Astrocyte (in vitro differentiated cells and primary cell): ENCODE measurements at regions not wholly inside any gene's neighbourhood (a gene's known extent, or its start where the extent isn't known, plus 50 kb on each side); places are given as distances from the start of the nearest gene placed in this dataset.

Experiments used
- DNase-seq: peaks from one replicate; pipeline ENCODE4 v3.0.0-alpha.2; 2010; ENCODE audit warnings: low read depth
- FAIRE-seq: peaks from 2 replicates; lab custom pipeline; 2011; peaks lifted over from hg19 to GRCh38; lab: Jason Lieb, UNC
- H2AFZ ChIP-seq: 2 replicates; pipeline ENCODE4 v1.6.0; 2012; ENCODE audit warnings: low read depth, low read length, inconsistent platforms
- H3K27ac ChIP-seq: 2 replicates; pipeline ENCODE4 v1.5.1; 2011; ENCODE audit warnings: low read depth, low read length, inconsistent platforms
- H3K27me3 ChIP-seq: 2 replicates; pipeline ENCODE4 v1.6.0; 2011; ENCODE audit warnings: low read length, inconsistent platforms; ENCODE audit not compliant: insufficient read depth
- H3K36me3 ChIP-seq: 2 replicates; pipeline ENCODE4 v1.5.1; 2011; ENCODE audit warnings: low read length, inconsistent platforms; ENCODE audit not compliant: insufficient read depth
- H3K4me1 ChIP-seq: 2 replicates; pipeline ENCODE4 v1.5.1; 2011; ENCODE audit warnings: low read length, inconsistent platforms; ENCODE audit not compliant: insufficient read depth
- H3K4me2 ChIP-seq: 2 replicates; pipeline ENCODE4 v1.6.0; 2012; ENCODE audit warnings: low read length, inconsistent platforms
- H3K4me3 ChIP-seq: 2 replicates; pipeline ENCODE4 v1.5.1; 2011; ENCODE audit warnings: low read depth, mild to moderate bottlenecking, low read length, inconsistent platforms; ENCODE audit not compliant: insufficient read depth
- H3K79me2 ChIP-seq: 2 replicates; pipeline ENCODE4 v1.6.0; 2012; ENCODE audit warnings: mild to moderate bottlenecking, low read length, inconsistent platforms; ENCODE audit not compliant: insufficient read depth
- H3K9ac ChIP-seq: 2 replicates; pipeline ENCODE4 v1.6.0; 2012; ENCODE audit warnings: mild to moderate bottlenecking, low read length, inconsistent platforms
- H3K9me3 ChIP-seq: 2 replicates; pipeline ENCODE4 v1.5.1; 2012; ENCODE audit warnings: low read depth, mild to moderate bottlenecking, low read length, inconsistent platforms; ENCODE audit not compliant: insufficient read depth
- H4K20me1 ChIP-seq: 2 replicates; pipeline ENCODE4 v1.6.0; 2012; ENCODE audit warnings: low read length, inconsistent platforms; ENCODE audit not compliant: insufficient read depth
- H3K27ac Mint-ChIP-seq: one replicate; pipeline ENCODE4 v1.8.0; 2021; ENCODE audit warnings: mild to moderate bottlenecking, mixed read lengths; ENCODE audit not compliant: unreplicated experiment
- H3K27me3 Mint-ChIP-seq: one replicate; pipeline ENCODE4 v1.8.0; 2021; ENCODE audit warnings: low read depth, mixed read lengths; ENCODE audit not compliant: unreplicated experiment
- H3K36me3 Mint-ChIP-seq: one replicate; pipeline ENCODE4 v1.8.0; 2021; ENCODE audit warnings: low read depth, mixed read lengths; ENCODE audit not compliant: unreplicated experiment
- H3K4me1 Mint-ChIP-seq: one replicate; pipeline ENCODE4 v1.8.0; 2021; ENCODE audit warnings: low read depth, mixed read lengths; ENCODE audit not compliant: unreplicated experiment
- H3K4me3 Mint-ChIP-seq: one replicate; pipeline ENCODE4 v1.8.0; 2021; ENCODE audit warnings: mild to moderate bottlenecking, moderate library complexity, mixed read lengths; ENCODE audit not compliant: unreplicated experiment
- H3K9me3 Mint-ChIP-seq: one replicate; pipeline ENCODE4 v1.8.0; 2021; ENCODE audit warnings: mild to moderate bottlenecking, mixed read lengths; ENCODE audit not compliant: unreplicated experiment
- CTCF ChIP-seq: IDR thresholded peaks from 2 replicates; pipeline ENCODE4 v1.5.1; 2011; ENCODE audit warnings: low read depth, mild to moderate bottlenecking, inconsistent platforms, low read length, moderate library complexity; ENCODE audit not compliant: insufficient read depth
- EZH2 ChIP-seq: IDR thresholded peaks from 2 replicates; pipeline ENCODE4 v1.6.1; 2012; ENCODE audit warnings: mild to moderate bottlenecking, low read length, inconsistent platforms; ENCODE audit not compliant: insufficient read depth

- H3K4me1 Mint-ChIP-seq = no peaks in the 10 kb centered on the region
- Histone ChIP-seq H2AFZ (no peak overlapping the region), H3K27me3 (no peaks in the 10 kb centered on the region), H4K20me1 (no peaks in the 10 kb centered on the region), H3K36me3 (no peaks in the 10 kb centered on the region), H3K79me2 (no peaks in the 10 kb centered on the region), H3K4me2 (no peak overlapping the region), H3K4me3 (no peak overlapping the region), H3K9ac (no peak overlapping the region), H3K9me3 (peaks cover 16% of the 10 kb centered on the region), H3K4me1 (no peaks in the 10 kb centered on the region), H3K27ac (no peak overlapping the region)
- no peak overlapping the region for H3K27ac Mint-ChIP-seq
- no peak for DNase-seq
- FAIRE-seq = no peak
- TF ChIP-seq EZH2 = no peak
- TF ChIP-seq CTCF = no peak
- H3K27me3 Mint-ChIP-seq = no peaks in the 10 kb centered on the region
- peaks cover 22% of the 10 kb centered on the region for H3K9me3 Mint-ChIP-seq
- no peak overlapping the region for H3K4me3 Mint-ChIP-seq
- H3K36me3 Mint-ChIP-seq = no peaks in the 10 kb centered on the region
Observed at GRCh38 chr18:78099979-78100588, 850.4 kb downstream of the GALR1 start.

- H3K9me3 Mint-ChIP-seq = peaks cover 16% of the 10 kb centered on the region
- Histone ChIP-seq H3K4me1 (no peaks in the 10 kb centered on the region), H3K79me2 (no peaks in the 10 kb centered on the region), H3K27ac (no peak overlapping the region), H3K9ac (no peak overlapping the region), H3K4me2 (no peak overlapping the region), H3K4me3 (no peak overlapping the region), H4K20me1 (no peaks in the 10 kb centered on the region), H3K36me3 (no peaks in the 10 kb centered on the region), H2AFZ (no peak overlapping the region), H3K27me3 (no peaks in the 10 kb centered on the region), H3K9me3 (peaks cover 16% of the 10 kb centered on the region)
- no peak overlapping the region for H3K4me3 Mint-ChIP-seq
- H3K27me3 Mint-ChIP-seq = no peaks in the 10 kb centered on the region
- no peaks in the 10 kb centered on the region for H3K36me3 Mint-ChIP-seq
- DNase-seq (no peak), FAIRE-seq (no peak)
- no peak overlapping the region for H3K27ac Mint-ChIP-seq
- no peaks in the 10 kb centered on the region for H3K4me1 Mint-ChIP-seq
- TF ChIP-seq CTCF (no peak), EZH2 (no peak)
Observed at GRCh38 chr18:78101091-78101490, 851.4 kb downstream of the GALR1 start.

GRCh38 chr18:78102135-78102534, 852.5 kb downstream of the GALR1 start:
- H3K4me3 Mint-ChIP-seq = no peak overlapping the region
- Histone ChIP-seq H3K9ac (no peak overlapping the region), H3K27me3 (no peaks in the 10 kb centered on the region), H2AFZ (no peak overlapping the region), H3K36me3 (no peaks in the 10 kb centered on the region), H3K4me1 (no peaks in the 10 kb centered on the region), H3K4me2 (no peak overlapping the region), H3K79me2 (no peaks in the 10 kb centered on the region), H3K27ac (no peak overlapping the region), H3K4me3 (no peak overlapping the region), H3K9me3 (peaks cover 22% of the 10 kb centered on the region), H4K20me1 (no peaks in the 10 kb centered on the region)
- DNase-seq = no peak
- peaks cover 18% of the 10 kb centered on the region for H3K9me3 Mint-ChIP-seq
- no peak for FAIRE-seq
- TF ChIP-seq CTCF (no peak), EZH2 (no peak)
- H3K36me3 Mint-ChIP-seq = no peaks in the 10 kb centered on the region
- no peak overlapping the region for H3K27ac Mint-ChIP-seq
- no peaks in the 10 kb centered on the region for H3K27me3 Mint-ChIP-seq
- no peaks in the 10 kb centered on the region for H3K4me1 Mint-ChIP-seq
